ENCODE measurements at regions not wholly inside any gene's neighbourhood (a gene's known extent, or its start where the extent isn't known, plus 50 kb on each side); places are given as distances from the start of the nearest gene placed in this dataset.
"Not testable (repeated sequence)": the region's sequence is repeated elsewhere in the genome, so short reads cannot be mapped to it uniquely, and the experiment has no call there.

- not testable (repeated sequence) for DNase-seq (ENCODE audit: low read depth)
Observed at GRCh38 chr4:188738290-188738689, 599.0 kb downstream of the TRIML1 start.

GRCh38 chr4:188740172-188740571, 600.9 kb downstream of the TRIML1 start:
- not testable (repeated sequence) for DNase-seq (ENCODE audit: low read depth)

GRCh38 chr4:188740791-188741190, 601.5 kb downstream of the TRIML1 start:
- not testable (repeated sequence) for DNase-seq (ENCODE audit: low read depth)

- DNase-seq (ENCODE audit: low read depth) = no peak
Observed at GRCh38 chr4:188754372-188755002, 615.2 kb downstream of the TRIML1 start.

GRCh38 chr4:188767496-188767895, 628.3 kb downstream of the TRIML1 start:
- DNase-seq (ENCODE audit: low read depth) = no peak

- peak; percentile 44 for DNase-seq (ENCODE audit: low read depth)
Observed at GRCh38 chr4:188778905-188779304, 639.7 kb downstream of the TRIML1 start.

GRCh38 chr4:188779581-188779980, 640.3 kb downstream of the TRIML1 start:
- no peak for DNase-seq (ENCODE audit: low read depth)

- DNase-seq (ENCODE audit: low read depth) = no peak
Observed at GRCh38 chr4:188780028-188780427, 640.8 kb downstream of the TRIML1 start.

GRCh38 chr4:188780686-188781085, 641.4 kb downstream of the TRIML1 start:
- no peak for DNase-seq (ENCODE audit: low read depth)

- DNase-seq (ENCODE audit: low read depth) = peak; percentile 22
Observed at GRCh38 chr4:188781655-188782054, 642.4 kb downstream of the TRIML1 start.

GRCh38 chr4:188783175-188783574, 643.9 kb downstream of the TRIML1 start:
- DNase-seq (ENCODE audit: low read depth) = no peak

- DNase-seq (ENCODE audit: low read depth) = peak; percentile 75
Observed at GRCh38 chr4:188783606-188784160, 644.4 kb downstream of the TRIML1 start.

GRCh38 chr4:188796600-188796999, 657.4 kb downstream of the TRIML1 start:
- not testable (repeated sequence) for DNase-seq (ENCODE audit: low read depth)

GRCh38 chr4:188797011-188797410, 657.8 kb downstream of the TRIML1 start:
- not testable (repeated sequence) for DNase-seq (ENCODE audit: low read depth)

GRCh38 chr4:188804861-188805260, 665.6 kb downstream of the TRIML1 start:
- DNase-seq (ENCODE audit: low read depth) = no peak

- DNase-seq (ENCODE audit: low read depth) = no peak
Observed at GRCh38 chr4:188811121-188811520, 671.9 kb downstream of the TRIML1 start.

- DNase-seq (ENCODE audit: low read depth) = no peak
Observed at GRCh38 chr4:188812644-188813043, 673.4 kb downstream of the TRIML1 start.

GRCh38 chr4:188818300-188818699, 679.1 kb downstream of the TRIML1 start:
- DNase-seq (ENCODE audit: low read depth) = no peak

GRCh38 chr4:188819233-188819632, 680.0 kb downstream of the TRIML1 start:
- no peak for DNase-seq (ENCODE audit: low read depth)

GRCh38 chr4:188821500-188821899, 682.3 kb downstream of the TRIML1 start:
- no peak for DNase-seq (ENCODE audit: low read depth)

- DNase-seq (ENCODE audit: low read depth) = no peak
Observed at GRCh38 chr4:188822698-188823097, 683.5 kb downstream of the TRIML1 start.

- no peak for DNase-seq (ENCODE audit: low read depth)
Observed at GRCh38 chr4:188824553-188824952, 685.3 kb downstream of the TRIML1 start.

- DNase-seq (ENCODE audit: low read depth) = no peak
Observed at GRCh38 chr4:188826393-188826792, 687.2 kb downstream of the TRIML1 start.

GRCh38 chr4:188839704-188840103, 700.5 kb downstream of the TRIML1 start:
- no peak for DNase-seq (ENCODE audit: low read depth)

All from fibroblast of the conjunctiva (primary cell).